B cell (primary cell): ENCODE measurements at regions not wholly inside any gene's neighbourhood (a gene's known extent, or its start where the extent isn't known, plus 50 kb on each side); places are given as distances from the start of the nearest gene placed in this dataset.

Source experiments
- EZH2 ChIP-seq: IDR thresholded peaks from 2 replicates; pipeline ENCODE4 v1.6.1; 2012; ENCODE audit warnings: borderline replicate concordance, low read depth, mild to moderate bottlenecking, moderate library complexity, low read length; ENCODE audit not compliant: insufficient read depth, poor library complexity, severe bottlenecking
- TF ChIP-seq, protein P1 (sequence below): fragments of 200-600 bp; IDR thresholded peaks from one replicate; pipeline ENCODE4 v1.8.0; 2022; ENCODE audit warnings: antibody characterized with exemption, mild to moderate bottlenecking

DNA sequence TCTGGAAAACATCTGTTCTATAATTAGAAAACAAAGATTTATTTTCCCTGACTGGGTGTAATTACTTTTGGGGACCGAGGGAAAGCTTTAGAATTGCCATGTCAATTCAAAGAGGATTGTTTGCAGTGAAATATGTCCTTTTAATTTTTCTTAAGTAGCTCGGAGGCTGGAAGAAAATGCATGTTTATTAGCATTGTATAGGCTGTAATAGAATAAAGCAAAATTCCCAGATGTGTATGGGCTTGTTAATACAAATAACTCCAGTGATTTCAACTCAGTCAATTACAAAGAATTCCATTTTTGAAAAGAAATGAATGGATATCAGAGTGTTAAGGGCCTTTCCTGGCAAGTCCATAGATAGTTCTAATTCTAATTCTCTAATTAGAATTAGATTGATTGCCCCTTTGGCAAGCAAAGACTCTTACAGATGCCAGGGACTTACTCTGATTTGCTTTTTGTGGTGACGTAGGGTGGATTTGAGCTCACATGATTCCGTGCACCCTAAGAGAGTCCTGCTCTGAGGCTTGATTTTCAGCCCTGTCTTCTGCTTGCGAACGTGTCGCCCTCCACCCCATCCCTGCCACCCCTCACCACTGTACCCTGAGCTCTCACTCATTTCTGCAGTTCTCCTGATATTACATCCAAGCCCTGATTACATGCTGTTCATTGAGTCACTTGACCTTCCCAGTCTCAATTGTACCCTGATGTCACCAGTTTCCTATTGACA, 70.0 kb upstream of the FAM20A start:
- TF ChIP-seq, protein P1, sequence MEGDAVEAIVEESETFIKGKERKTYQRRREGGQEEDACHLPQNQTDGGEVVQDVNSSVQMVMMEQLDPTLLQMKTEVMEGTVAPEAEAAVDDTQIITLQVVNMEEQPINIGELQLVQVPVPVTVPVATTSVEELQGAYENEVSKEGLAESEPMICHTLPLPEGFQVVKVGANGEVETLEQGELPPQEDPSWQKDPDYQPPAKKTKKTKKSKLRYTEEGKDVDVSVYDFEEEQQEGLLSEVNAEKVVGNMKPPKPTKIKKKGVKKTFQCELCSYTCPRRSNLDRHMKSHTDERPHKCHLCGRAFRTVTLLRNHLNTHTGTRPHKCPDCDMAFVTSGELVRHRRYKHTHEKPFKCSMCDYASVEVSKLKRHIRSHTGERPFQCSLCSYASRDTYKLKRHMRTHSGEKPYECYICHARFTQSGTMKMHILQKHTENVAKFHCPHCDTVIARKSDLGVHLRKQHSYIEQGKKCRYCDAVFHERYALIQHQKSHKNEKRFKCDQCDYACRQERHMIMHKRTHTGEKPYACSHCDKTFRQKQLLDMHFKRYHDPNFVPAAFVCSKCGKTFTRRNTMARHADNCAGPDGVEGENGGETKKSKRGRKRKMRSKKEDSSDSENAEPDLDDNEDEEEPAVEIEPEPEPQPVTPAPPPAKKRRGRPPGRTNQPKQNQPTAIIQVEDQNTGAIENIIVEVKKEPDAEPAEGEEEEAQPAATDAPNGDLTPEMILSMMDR, result no peak
- no peak for TF ChIP-seq EZH2
